Upper lobe of left lung (tissue), 6 donors: ENCODE measurements at regions not wholly inside any gene's neighbourhood (a gene's known extent, or its start where the extent isn't known, plus 50 kb on each side); places are given as distances from the start of the nearest gene placed in this dataset.

ENCODE experiments used
- ATAC-seq, 2 donors: fragments of 200-7000 bp; cut with Tn5 transposase; one replicate each; pipeline ENCODE4 v1.9.1; 2022; ENCODE audit warnings: mild to moderate bottlenecking in 2 of 2, moderate library complexity in 2 of 2; ENCODE audit not compliant: low FRiP score in 2 of 2
- DNase-seq, 2 donors: peaks; one replicate each; pipeline ENCODE4 v3.0.0-alpha.2; 2019 to 2020
- H3K27ac ChIP-seq, 4 donors: fragments of 200-600 bp; sonication (generic); one replicate each; pipeline ENCODE4 v1.5.1; 2016 to 2019
- H3K27me3 ChIP-seq, 4 donors: fragments of 200-600 bp; sonication (generic); one replicate each; pipeline ENCODE4 v1.5.1; 2017 to 2019
- H3K36me3 ChIP-seq, 4 donors: fragments of 200-600 bp; sonication (generic); one replicate each; pipeline ENCODE4 v1.5.1; 2016 to 2019
- H3K4me1 ChIP-seq, 4 donors: fragments of 200-600 bp; sonication (generic); one replicate each; pipeline ENCODE4 v1.5.1; 2018 to 2019
- H3K4me3 ChIP-seq, 4 donors: fragments of 200-600 bp; sonication (generic); one replicate each; pipeline ENCODE4 v1.5.1; 2017 to 2019; ENCODE audit warnings: mild to moderate bottlenecking in 2 of 4, moderate library complexity in 1 of 4
- H3K9me3 ChIP-seq, 4 donors: fragments of 200-600 bp; sonication (generic); one replicate each; pipeline ENCODE4 v1.5.1; 2018 to 2019
- EP300 ChIP-seq, 4 donors: sonication (generic); formaldehyde crosslinking; IDR thresholded peaks; one replicate each; pipeline ENCODE4 v1.5.1; 2017; ENCODE audit warnings: antibody characterized with exemption in 4 of 4, control low read depth in 2 of 4
- POLR2A ChIP-seq, 4 donors: fragments of 450-650 bp; IDR thresholded peaks; one replicate each; pipeline ENCODE4 v1.5.1; 2016 to 2017; ENCODE audit warnings: antibody characterized with exemption in 4 of 4, mild to moderate bottlenecking in 2 of 4
- POLR2AphosphoS5 ChIP-seq, 2 donors: sonication (generic); formaldehyde crosslinking; IDR thresholded peaks; one replicate each; pipeline ENCODE4 v1.5.1; 2017; ENCODE audit warnings: antibody characterized with exemption in 2 of 2
- WGBS, 2 donors: methylation state at CpG; one replicate each; pipeline ENCODE4 v1.1.5; 2017 to 2018; 5-methylcytosine and 5-hydroxymethylcytosine counted together
- TF ChIP-seq, protein P1 (sequence below), 6 experiments: fragments of 450-650 bp in 4 of 6; fragments of 200-600 bp in 2 of 6; sonication (generic) in 2 of 6; IDR thresholded peaks; one replicate each; pipeline ENCODE4 v1.5.1; 2016 to 2019; ENCODE audit warnings: antibody characterized with exemption in 6 of 6
- donor health status: DM: no; HTN: no; CAD: no; lungs with moderate emphysema.
- donor health status: DM: no; HTN: yes; CAD: no; lungs with severe emphysema.

DNA sequence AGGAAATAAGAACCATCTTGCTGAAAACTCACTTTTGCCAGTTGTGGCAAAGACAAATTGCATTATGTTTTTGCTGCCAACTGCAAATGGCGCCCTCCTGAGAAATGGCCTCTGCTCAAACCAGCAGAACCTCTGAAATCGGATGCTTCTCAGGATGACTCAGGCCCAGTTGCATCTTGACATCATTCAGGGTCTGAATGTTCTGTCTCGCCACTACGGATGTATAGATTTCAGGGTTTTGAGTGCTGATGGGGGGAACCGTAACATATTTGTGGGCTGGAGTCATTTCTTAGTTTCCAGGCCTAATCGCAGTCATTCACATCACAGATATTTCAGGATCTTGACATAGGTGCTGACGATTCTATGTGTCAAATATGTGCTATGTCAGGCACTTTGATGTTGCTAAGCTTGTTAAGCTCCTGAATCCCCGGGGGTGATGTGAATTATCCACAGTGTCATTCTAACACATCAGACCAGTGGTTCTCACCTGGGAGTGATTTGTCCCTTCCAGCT, 207.1 kb downstream of the NFATC2 start:
- no peak for DNase-seq
- ATAC-seq, result no peak
- no peaks in the 10 kb centered on the region for H3K27me3 ChIP-seq
- WGBS, 2 donors, result 67 to 68% methylated on average over 8 of the region's 8 CpGs
- H3K9me3 ChIP-seq, result no peaks in the 10 kb centered on the region
- H3K36me3 ChIP-seq, result no peaks in the 10 kb centered on the region
- no peaks in the 10 kb centered on the region for H3K4me1 ChIP-seq
- H3K4me3 ChIP-seq, result no peak overlapping the region
- no peak overlapping the region for H3K27ac ChIP-seq
- TF ChIP-seq EP300 (IDR thresholded peaks at IDR 0.05), result no peak
- TF ChIP-seq POLR2AphosphoS5 (IDR thresholded peaks at IDR 0.05), result no peak
- TF ChIP-seq, protein P1, sequence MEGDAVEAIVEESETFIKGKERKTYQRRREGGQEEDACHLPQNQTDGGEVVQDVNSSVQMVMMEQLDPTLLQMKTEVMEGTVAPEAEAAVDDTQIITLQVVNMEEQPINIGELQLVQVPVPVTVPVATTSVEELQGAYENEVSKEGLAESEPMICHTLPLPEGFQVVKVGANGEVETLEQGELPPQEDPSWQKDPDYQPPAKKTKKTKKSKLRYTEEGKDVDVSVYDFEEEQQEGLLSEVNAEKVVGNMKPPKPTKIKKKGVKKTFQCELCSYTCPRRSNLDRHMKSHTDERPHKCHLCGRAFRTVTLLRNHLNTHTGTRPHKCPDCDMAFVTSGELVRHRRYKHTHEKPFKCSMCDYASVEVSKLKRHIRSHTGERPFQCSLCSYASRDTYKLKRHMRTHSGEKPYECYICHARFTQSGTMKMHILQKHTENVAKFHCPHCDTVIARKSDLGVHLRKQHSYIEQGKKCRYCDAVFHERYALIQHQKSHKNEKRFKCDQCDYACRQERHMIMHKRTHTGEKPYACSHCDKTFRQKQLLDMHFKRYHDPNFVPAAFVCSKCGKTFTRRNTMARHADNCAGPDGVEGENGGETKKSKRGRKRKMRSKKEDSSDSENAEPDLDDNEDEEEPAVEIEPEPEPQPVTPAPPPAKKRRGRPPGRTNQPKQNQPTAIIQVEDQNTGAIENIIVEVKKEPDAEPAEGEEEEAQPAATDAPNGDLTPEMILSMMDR (IDR thresholded peaks at IDR 0.05), result no peak
- no peak for TF ChIP-seq POLR2A (IDR thresholded peaks at IDR 0.05)

DNA sequence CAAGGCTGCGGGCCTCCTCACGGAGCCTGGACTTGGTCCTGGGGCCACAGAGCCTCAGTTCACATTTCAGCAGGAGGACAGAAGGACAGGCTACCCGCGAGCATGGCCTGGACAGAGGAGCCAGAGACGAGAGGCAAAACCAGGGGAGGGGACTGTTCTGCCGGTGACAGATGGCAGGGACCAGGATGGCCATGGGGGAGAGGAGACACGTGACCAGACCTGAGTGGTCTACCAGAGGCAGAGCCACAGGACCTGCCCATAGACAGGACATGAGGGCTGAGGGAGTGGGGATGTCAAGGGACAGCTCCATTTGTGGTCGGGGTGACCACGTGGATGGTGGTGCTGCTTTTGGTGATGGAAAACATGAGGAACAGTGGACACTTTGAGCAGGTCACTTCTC, 207.9 kb downstream of the NFATC2 start:
- no peak overlapping the region for H3K27ac ChIP-seq
- no peaks in the 10 kb centered on the region for H3K36me3 ChIP-seq
- ATAC-seq (no peak), DNase-seq (no peak)
- H3K9me3 ChIP-seq, result no peaks in the 10 kb centered on the region
- H3K4me3 ChIP-seq, result no peak overlapping the region
- no peaks in the 10 kb centered on the region for H3K4me1 ChIP-seq
- TF ChIP-seq, protein P1 (IDR thresholded peaks at IDR 0.05), result no peak
- TF ChIP-seq POLR2A (IDR thresholded peaks at IDR 0.05) (no peak), POLR2AphosphoS5 (IDR thresholded peaks at IDR 0.05) (no peak), EP300 (IDR thresholded peaks at IDR 0.05) (no peak)
- WGBS, 2 donors, result 87 to 88% methylated on average over 9 of the region's 9 CpGs
- no peaks in the 10 kb centered on the region for H3K27me3 ChIP-seq

DNA sequence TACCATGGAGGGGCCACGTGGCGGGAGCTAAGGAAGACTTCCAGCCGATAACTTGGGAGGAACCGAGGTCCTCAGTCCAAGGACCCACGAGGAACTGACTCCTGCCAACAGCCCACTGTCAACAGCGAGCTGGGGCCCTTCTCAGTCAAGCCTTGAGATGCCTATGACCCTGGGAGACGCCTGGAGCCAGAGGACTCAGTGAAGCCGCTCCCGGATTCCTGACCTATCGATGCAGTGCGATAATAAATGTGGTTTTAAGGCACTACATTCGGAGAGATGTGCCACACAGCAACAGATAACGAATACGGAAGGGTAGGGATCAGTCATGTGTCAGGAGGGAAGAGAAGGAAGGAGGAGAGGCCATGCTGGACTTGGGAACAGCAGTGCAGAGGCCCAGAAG, 208.5 kb downstream of the NFATC2 start:
- H3K36me3 ChIP-seq, result no peaks in the 10 kb centered on the region
- ATAC-seq, result no peak
- no peaks in the 10 kb centered on the region for H3K9me3 ChIP-seq
- no peak for DNase-seq
- TF ChIP-seq, protein P1 (IDR thresholded peaks at IDR 0.05), result no peak
- no peak for TF ChIP-seq POLR2A (IDR thresholded peaks at IDR 0.05)
- TF ChIP-seq POLR2AphosphoS5 (IDR thresholded peaks at IDR 0.05), result no peak
- TF ChIP-seq EP300 (IDR thresholded peaks at IDR 0.05), result no peak
- H3K4me3 ChIP-seq, result no peak overlapping the region
- H3K27me3 ChIP-seq, result no peaks in the 10 kb centered on the region
- H3K27ac ChIP-seq, result no peak overlapping the region
- no peaks in the 10 kb centered on the region for H3K4me1 ChIP-seq
- WGBS, 2 donors, result 89 to 93% methylated on average over 14 of the region's 14 CpGs

- no peaks in the 10 kb centered on the region for H3K4me1 ChIP-seq
- TF ChIP-seq EP300 (IDR thresholded peaks at IDR 0.05) (no peak), POLR2A (IDR thresholded peaks at IDR 0.05) (no peak), POLR2AphosphoS5 (IDR thresholded peaks at IDR 0.05) (no peak)
- TF ChIP-seq, protein P1 (IDR thresholded peaks at IDR 0.05), result no peak
- no peak overlapping the region for H3K4me3 ChIP-seq
- H3K27ac ChIP-seq, result no peak overlapping the region
- DNase-seq (no peak), ATAC-seq (no peak)
- H3K9me3 ChIP-seq, result no peaks in the 10 kb centered on the region
- no peaks in the 10 kb centered on the region for H3K36me3 ChIP-seq
- 82 to 85% methylated on average over 3 of the region's 3 CpGs for WGBS, 2 donors
- no peaks in the 10 kb centered on the region for H3K27me3 ChIP-seq
These were observed 209.1 kb downstream of the NFATC2 start for GRCh38 chr20:51333446-51333845.

DNA sequence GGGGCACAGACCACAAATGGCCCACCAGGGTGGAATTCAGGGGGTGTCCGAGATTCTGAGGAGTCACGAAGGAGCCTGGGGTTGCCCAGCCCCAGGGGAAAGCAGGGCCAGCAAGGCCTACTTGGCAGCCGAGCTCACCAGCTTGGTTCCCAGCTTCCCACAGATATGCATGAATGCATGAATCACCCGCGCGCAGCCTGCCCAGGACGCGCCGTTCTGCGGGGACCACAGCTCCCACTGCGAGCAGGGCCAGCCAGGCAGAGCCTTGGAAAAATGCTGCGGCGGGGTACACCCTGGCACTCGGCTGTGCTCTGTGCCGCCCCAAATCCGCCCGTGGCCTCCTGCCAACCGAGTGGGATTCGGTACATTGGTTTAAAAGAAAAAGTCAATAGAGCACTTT, 211.0 kb downstream of the NFATC2 start:
- no peaks in the 10 kb centered on the region for H3K36me3 ChIP-seq
- TF ChIP-seq EP300 (IDR thresholded peaks at IDR 0.05), result no peak
- no peak for TF ChIP-seq POLR2A (IDR thresholded peaks at IDR 0.05)
- TF ChIP-seq, protein P1 (IDR thresholded peaks at IDR 0.05), result no peak
- TF ChIP-seq POLR2AphosphoS5 (IDR thresholded peaks at IDR 0.05), result no peak
- H3K27me3 ChIP-seq, result no peaks in the 10 kb centered on the region
- H3K4me3 ChIP-seq, result no peak overlapping the region
- 91 to 93% methylated on average over 10 to 17 of the region's 19 CpGs for WGBS, 2 donors
- no peaks in the 10 kb centered on the region for H3K4me1 ChIP-seq
- DNase-seq (peak in 1 of 2 donors; percentile 73), ATAC-seq (peak in 1 of 2 donors; percentile 12)
- H3K27ac ChIP-seq, result no peak overlapping the region
- no peaks in the 10 kb centered on the region for H3K9me3 ChIP-seq
